Activated CD8-positive, alpha-beta T cell treated with anti-CD3 and anti-CD28 coated beads for 36 hours (primary cell): ENCODE measurements at regions not wholly inside any gene's neighbourhood (a gene's known extent, or its start where the extent isn't known, plus 50 kb on each side); places are given as distances from the start of the nearest gene placed in this dataset.
"Not testable (repeated sequence)": the region's sequence is repeated elsewhere in the genome, so short reads cannot be mapped to it uniquely, and the experiment has no call there.

ENCODE experiments used
- ATAC-seq: fragments of 200-7000 bp; cut with Tn5 transposase; one replicate; pipeline ENCODE4 v1.10.0; 2021; ENCODE audit warnings: mild to moderate bottlenecking, moderate library complexity
- CTCF ChIA-PET: fragments of 350-600 bp; sonication (Branson Sonifier 250); formaldehyde crosslinking; loops from one replicate; lab custom pipeline; 2021; ENCODE audit warnings: antibody characterized with exemption; lab: Charles Lee
- POLR2A ChIA-PET: fragments of 350-600 bp; sonication (Branson Sonifier 250); formaldehyde crosslinking; loops from one replicate; lab custom pipeline; 2021; ENCODE audit warnings: antibody characterized with exemption; lab: Charles Lee
- DNase-seq: peaks from one replicate; pipeline ENCODE4 v3.0.0-alpha.2; 2020
- H3K27ac Mint-ChIP-seq: one replicate; pipeline ENCODE4 v1.8.0; 2021; ENCODE audit warnings: mild to moderate bottlenecking, mixed read lengths
- H3K27me3 Mint-ChIP-seq: one replicate; pipeline ENCODE4 v1.8.0; 2021; ENCODE audit warnings: mixed read lengths
- H3K36me3 Mint-ChIP-seq: one replicate; pipeline ENCODE4 v1.8.0; 2021; ENCODE audit warnings: low read depth, mixed read lengths
- H3K4me1 Mint-ChIP-seq: one replicate; pipeline ENCODE4 v1.8.0; 2021; ENCODE audit warnings: low read depth, mixed read lengths
- H3K4me3 Mint-ChIP-seq: one replicate; pipeline ENCODE4 v1.8.0; 2021; ENCODE audit warnings: mild to moderate bottlenecking, moderate library complexity, mixed read lengths
- H3K9me3 Mint-ChIP-seq: one replicate; pipeline ENCODE4 v1.8.0; 2021; ENCODE audit warnings: mixed read lengths
- intact Hi-C: fragments of 100-400 bp; cut with micrococcal nuclease; formaldehyde crosslinking; loops from one replicate; pipeline ENCODE4 v1.10.0; 2022
- TF ChIP-seq, protein P1 (sequence below): fragments of 200-600 bp; IDR thresholded peaks from one replicate; pipeline ENCODE4 v1.8.0; 2022; ENCODE audit warnings: antibody characterized with exemption, mild to moderate bottlenecking

DNA sequence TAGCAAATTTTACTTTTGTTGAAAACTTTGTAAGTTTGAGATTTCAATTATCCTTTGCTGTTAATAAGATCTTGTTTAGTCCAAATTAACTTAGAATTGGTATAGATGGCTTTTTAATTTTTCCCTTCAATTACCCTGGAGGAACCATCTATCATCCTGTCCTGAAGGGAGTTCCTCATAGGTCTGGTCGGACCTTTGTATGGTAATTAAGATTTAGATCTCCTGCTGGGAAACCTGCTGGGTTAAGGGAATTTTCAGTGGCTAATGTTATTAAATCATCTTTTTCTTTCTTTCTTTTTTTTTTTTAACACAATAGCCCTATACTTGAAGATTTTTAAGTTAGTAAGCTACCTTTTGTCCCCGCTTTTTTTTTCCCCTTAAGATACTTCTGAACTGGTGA, 63.0 kb upstream of the PRMT8 start:
- ChIA-PET POLR2A (no interaction called here), CTCF (no interaction called here)
- DNase-seq, result no peak
- Mint-ChIP-seq H3K9me3 (no peaks in the 10 kb centered on the region), H3K4me1 (peaks cover 8% of the 10 kb centered on the region), H3K36me3 (peaks cover 2% of the 10 kb centered on the region), H3K27ac (no peak overlapping the region), H3K4me3 (no peak overlapping the region), H3K27me3 (peaks cover 7% of the 10 kb centered on the region)
- TF ChIP-seq, protein P1, sequence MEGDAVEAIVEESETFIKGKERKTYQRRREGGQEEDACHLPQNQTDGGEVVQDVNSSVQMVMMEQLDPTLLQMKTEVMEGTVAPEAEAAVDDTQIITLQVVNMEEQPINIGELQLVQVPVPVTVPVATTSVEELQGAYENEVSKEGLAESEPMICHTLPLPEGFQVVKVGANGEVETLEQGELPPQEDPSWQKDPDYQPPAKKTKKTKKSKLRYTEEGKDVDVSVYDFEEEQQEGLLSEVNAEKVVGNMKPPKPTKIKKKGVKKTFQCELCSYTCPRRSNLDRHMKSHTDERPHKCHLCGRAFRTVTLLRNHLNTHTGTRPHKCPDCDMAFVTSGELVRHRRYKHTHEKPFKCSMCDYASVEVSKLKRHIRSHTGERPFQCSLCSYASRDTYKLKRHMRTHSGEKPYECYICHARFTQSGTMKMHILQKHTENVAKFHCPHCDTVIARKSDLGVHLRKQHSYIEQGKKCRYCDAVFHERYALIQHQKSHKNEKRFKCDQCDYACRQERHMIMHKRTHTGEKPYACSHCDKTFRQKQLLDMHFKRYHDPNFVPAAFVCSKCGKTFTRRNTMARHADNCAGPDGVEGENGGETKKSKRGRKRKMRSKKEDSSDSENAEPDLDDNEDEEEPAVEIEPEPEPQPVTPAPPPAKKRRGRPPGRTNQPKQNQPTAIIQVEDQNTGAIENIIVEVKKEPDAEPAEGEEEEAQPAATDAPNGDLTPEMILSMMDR, result no peak
- intact Hi-C loops, result no loop called here
- ATAC-seq, result no peak

DNA sequence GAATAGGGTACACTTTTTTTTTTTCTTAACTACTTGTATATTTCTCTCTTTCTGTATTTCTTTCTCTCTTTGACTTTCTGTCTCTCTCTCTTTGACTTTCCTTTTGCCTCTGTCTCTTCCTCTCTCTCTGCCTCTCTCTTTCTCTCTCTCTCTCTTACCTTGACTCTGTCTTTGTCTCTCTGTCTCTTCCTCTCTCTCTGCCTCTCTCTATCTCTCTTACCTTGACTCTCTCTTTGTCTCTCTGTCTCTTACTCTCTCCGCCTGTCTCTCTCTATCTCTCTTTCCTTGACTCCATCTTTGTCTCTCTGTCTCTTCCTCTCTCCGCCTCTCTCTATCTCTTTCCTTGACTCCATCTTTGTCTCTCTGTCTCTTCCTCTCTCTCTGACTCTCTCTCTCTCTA, 62.4 kb upstream of the PRMT8 start:
- no peak for ATAC-seq
- DNase-seq, result no peak
- Mint-ChIP-seq H3K36me3 (peaks cover 2% of the 10 kb centered on the region), H3K27ac (no peak overlapping the region), H3K9me3 (no peaks in the 10 kb centered on the region), H3K4me3 (no peak overlapping the region), H3K4me1 (peaks cover 8% of the 10 kb centered on the region), H3K27me3 (peaks cover 7% of the 10 kb centered on the region)
- TF ChIP-seq, protein P1, result no peak
- POLR2A ChIA-PET, result no interaction called here
- intact Hi-C loops, result no loop called here
- CTCF ChIA-PET, result no interaction called here

DNA sequence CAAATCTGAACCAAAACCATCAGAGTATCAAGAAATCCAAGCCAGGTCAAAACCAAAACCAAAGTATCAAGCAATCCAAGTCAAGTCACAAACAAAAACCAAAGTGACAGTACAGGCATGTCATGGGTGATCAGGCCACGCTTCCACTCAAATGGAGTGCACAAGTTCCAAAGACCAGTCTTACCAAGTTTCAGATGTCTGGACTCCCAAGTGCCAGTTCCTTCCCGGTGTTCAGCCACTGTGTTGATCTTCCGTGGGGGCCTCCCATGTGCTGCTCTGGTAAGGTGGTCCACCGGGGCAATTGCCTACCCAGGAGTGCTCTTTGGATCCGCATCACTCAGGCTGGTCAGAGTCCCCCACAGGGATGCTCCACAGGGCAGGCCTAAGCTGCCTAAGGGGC, 61.5 kb upstream of the PRMT8 start:
- H3K9me3 Mint-ChIP-seq, POLR2A ChIA-PET, CTCF ChIA-PET, H3K4me1 Mint-ChIP-seq, H3K27me3 Mint-ChIP-seq, H3K27ac Mint-ChIP-seq, ATAC-seq, H3K4me3 Mint-ChIP-seq, DNase-seq, H3K36me3 Mint-ChIP-seq, intact Hi-C loops: not testable (repeated sequence)

DNA sequence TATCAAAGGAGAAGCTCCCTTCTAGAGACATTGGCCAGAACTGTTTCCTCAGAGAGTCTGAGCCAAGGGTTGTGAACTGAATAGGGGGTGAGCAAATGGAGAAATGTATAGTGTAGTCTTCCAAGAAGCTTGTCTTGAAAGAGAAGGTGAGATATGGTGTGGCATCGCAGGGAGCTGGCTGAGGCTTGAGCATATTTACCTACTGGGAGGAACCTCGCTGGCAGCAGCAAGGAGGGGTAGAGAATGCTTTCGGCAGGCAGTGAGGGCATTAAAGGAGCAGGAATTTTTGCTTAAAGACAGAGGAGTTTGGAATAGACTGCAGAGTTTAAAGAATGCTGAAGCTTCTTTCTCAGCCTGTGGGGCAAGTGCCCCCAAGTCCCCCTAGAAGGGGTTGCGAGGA, 59.3 kb upstream of the PRMT8 start:
- H3K27ac Mint-ChIP-seq, result no peak overlapping the region
- H3K4me3 Mint-ChIP-seq, result no peak overlapping the region

DNA sequence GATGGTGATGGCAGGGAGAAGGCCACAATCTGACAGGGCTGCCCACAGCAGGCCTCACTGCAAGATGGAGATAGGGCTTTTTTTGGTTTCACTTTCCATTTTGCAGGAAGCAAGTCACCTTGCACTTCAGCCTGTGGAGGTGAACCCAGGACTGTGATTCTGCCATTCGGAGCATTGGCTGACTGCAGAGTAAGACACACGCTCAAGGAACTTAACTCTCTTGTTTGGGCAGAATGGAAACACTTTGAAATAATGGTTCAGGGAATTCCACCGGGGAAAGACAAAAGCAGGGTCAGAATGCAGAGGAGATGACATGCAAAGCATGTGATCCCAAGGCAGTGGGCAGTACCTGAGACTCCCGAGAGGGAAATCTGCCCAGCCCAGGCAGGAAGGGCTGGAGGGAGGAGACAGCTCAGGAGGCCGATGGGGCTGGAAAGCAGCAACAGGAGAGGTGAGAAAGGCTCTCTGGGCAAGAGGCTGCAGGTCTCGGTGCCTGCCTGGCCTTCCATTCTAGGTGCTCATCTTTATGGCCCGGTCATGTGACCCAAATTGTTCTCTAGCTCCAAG, 58.7 kb upstream of the PRMT8 start:
- ATAC-seq (no peak), DNase-seq (no peak)
- CTCF ChIA-PET, result no interaction called here
- H3K4me1 Mint-ChIP-seq, result peaks cover 8% of the 10 kb centered on the region
- H3K4me3 Mint-ChIP-seq, result no peak overlapping the region
- H3K27ac Mint-ChIP-seq, result no peak overlapping the region
- H3K9me3 Mint-ChIP-seq, result no peaks in the 10 kb centered on the region
- peaks cover 2% of the 10 kb centered on the region for H3K36me3 Mint-ChIP-seq
- TF ChIP-seq, protein P1, result no peak
- intact Hi-C loops, result no loop called here
- POLR2A ChIA-PET, result no interaction called here
- H3K27me3 Mint-ChIP-seq, result peaks cover 5% of the 10 kb centered on the region

More for the DNA sequence above, 59.3 kb upstream of the PRMT8 start:
- peaks cover 2% of the 10 kb centered on the region for H3K36me3 Mint-ChIP-seq
- POLR2A ChIA-PET, result no interaction called here
- ATAC-seq (no peak), DNase-seq (no peak)
- peaks cover 5% of the 10 kb centered on the region for H3K27me3 Mint-ChIP-seq
- CTCF ChIA-PET, result no interaction called here
- H3K4me1 Mint-ChIP-seq, result peaks cover 8% of the 10 kb centered on the region
- H3K9me3 Mint-ChIP-seq, result no peaks in the 10 kb centered on the region
- intact Hi-C loops, result no loop called here
- TF ChIP-seq, protein P1, result no peak

DNA sequence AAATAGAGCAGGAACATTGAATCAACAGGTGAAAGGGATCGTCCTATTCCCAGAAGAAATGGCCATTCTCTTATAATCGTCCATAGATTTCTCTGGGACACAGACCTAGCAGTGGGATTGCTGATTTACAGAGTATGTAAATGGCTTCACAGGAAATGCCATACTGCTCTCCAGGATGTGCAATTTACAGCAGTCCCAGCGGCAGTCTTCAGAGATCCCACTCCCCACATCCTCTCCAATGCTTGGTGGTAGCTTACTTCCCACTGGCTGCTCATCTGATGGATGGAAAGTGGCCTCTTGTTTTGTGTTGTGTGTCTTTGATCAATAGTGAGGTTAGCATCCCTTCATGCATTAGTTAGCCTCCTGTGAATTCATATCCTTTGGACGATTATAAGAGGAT, 58.1 kb upstream of the PRMT8 start:
- ATAC-seq, result no peak
- Mint-ChIP-seq H3K27ac (no peak overlapping the region), H3K9me3 (no peaks in the 10 kb centered on the region), H3K4me1 (peaks cover 8% of the 10 kb centered on the region), H3K27me3 (peaks cover 5% of the 10 kb centered on the region), H3K4me3 (no peak overlapping the region), H3K36me3 (peaks cover 2% of the 10 kb centered on the region)
- TF ChIP-seq, protein P1, result no peak
- intact Hi-C loops, result no loop called here
- POLR2A ChIA-PET, result no interaction called here
- DNase-seq, result no peak
- CTCF ChIA-PET, result no interaction called here
